ENCODE measurements at regions not wholly inside any gene's neighbourhood (a gene's known extent, or its start where the extent isn't known, plus 50 kb on each side); places are given as distances from the start of the nearest gene placed in this dataset.

- no peak for TF ChIP-seq CTCF (IDR thresholded peaks at IDR 0.05)
Observed at GRCh38 chr17:63151941-63152523, 186.0 kb downstream of the TANC2 start.

DNA sequence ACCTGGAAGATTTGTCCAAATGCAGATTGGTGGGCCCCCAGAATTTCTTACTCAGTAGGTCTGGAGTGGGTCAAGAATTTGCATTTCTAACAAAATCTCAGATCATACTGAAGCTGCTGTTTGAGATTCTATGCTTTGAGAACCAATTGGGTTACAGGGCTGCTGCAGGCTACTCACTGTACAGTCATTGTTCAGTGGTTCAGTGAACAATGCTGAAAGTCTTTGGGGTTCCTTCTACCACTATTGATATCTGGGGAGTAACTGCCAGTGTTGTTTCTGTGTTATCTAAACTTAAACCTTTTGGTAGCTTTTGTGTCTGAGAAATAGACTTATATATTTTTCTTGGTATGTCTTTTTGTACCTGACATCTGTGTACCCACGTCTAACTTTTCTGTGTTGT lies 187.5 kb downstream of the TANC2 start:
- TF ChIP-seq CTCF (IDR thresholded peaks at IDR 0.05): no peak

DNA sequence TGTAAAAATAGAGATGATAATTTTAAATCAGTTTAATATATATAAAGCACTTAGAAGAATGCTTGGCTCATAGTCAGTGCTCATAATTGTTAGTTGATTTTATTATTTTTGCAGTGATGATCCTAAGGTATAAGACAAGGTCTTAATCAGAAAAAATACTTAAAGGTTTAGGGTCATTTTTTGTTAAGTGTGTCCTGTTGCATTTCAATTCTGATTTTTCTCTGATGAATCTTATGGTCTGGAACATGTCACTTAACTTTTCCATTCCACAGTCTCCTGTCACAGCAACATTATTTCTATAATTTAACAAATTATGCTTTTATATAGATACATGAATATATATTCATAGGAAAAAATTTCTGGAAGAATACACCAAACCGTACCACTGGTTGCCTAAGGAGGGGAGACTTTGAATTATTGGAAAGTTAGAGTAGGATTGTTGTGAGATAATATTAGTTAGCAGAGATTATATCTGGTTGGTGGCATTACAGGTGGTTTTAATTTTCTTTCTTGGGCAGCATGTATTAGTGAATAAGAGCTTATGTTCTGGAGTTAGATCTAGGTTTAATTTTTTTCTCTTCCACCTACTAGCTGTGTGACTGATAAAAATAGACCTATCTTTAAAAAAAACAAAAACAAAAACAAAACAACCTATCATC lies 188.7 kb downstream of the TANC2 start:
- no peak for TF ChIP-seq CTCF (IDR thresholded peaks at IDR 0.05)

- TF ChIP-seq CTCF (IDR thresholded peaks at IDR 0.05): no peak
Observed at GRCh38 chr17:63156986-63157385, 191.0 kb downstream of the TANC2 start.

DNA sequence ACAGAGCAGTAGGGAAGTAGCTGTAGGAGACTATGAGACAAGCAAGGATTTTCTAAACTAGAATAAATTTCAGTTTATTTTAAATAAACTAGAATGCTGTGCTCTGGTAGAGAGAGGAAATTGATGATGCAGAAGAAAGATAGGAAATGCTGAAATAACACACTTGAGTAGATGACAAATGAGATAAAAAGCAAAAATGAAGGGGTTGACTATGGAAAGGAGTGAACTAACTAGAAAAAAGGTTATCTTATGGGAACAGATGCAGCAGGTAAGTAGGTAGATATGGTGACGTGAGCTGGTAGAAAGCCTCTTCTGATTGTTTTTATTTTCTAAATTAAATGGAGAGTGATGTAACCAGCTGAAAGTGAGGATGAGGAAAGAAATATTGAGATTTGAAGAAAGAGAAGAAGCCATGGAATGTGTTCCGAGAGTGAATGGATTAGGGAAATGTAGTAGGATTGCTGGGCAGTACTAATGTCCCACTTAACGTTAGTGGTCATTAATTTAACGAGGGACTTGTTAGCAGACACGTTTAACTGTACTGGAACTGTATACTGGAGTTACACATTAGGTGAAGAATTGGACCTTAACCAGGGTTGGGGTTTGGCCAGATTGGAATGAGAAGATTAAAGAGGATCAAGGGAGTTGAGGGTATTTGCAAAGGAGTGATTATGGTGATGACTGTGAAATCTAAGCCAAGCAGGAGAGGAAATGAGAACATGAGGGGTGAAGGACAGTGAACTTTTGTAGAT lies 196.5 kb downstream of the TANC2 start:
- TF ChIP-seq CTCF (IDR thresholded peaks at IDR 0.05): no peak

- TF ChIP-seq CTCF (IDR thresholded peaks at IDR 0.05): no peak
Observed at GRCh38 chr17:63163158-63163520, 197.1 kb downstream of the TANC2 start.

DNA sequence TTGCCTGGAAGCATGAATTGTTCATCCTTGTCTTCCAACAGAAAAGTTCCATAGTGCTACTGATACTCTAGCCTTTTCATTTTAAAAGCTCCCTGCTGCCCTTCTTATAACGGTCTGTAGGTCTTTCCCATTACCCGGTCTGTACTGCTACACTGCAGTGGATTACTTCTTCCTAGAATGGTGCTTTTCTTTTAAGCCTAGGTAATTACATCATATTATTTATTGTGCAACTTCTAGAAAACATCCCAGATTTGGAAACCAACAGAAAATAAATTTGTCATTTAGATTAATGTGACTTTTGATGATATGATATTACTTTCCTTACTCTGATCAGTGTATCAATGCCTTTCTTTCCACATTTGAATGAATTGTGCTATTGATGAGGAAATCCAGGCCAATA lies 199.4 kb downstream of the TANC2 start:
- no peak for TF ChIP-seq CTCF (IDR thresholded peaks at IDR 0.05)

Data from LNCAP (cell line).